WTC11 (cell line): ENCODE measurements at regions not wholly inside any gene's neighbourhood (a gene's known extent, or its start where the extent isn't known, plus 50 kb on each side); places are given as distances from the start of the nearest gene placed in this dataset.

Experiments used
- ATF3 ChIP-seq: sonication (generic); formaldehyde crosslinking; conservative IDR thresholded peaks from 2 replicates; pipeline ENCODE4 v1.8.1; 2022; ENCODE audit warnings: mild to moderate bottlenecking, missing genetic modification reagents
- CREB1 ChIP-seq: sonication (generic); formaldehyde crosslinking; IDR thresholded peaks from 2 replicates; pipeline ENCODE4 v1.8.0; 2023; ENCODE audit warnings: mild to moderate bottlenecking, missing genetic modification reagents
- CTCF ChIP-seq: fragments of 200-600 bp; IDR thresholded peaks from 2 replicates; pipeline ENCODE4 v1.8.0; 2022; ENCODE audit warnings: antibody characterized with exemption
- E2F4 ChIP-seq: sonication (generic); formaldehyde crosslinking; IDR thresholded peaks from 2 replicates; pipeline ENCODE4 v1.8.1; 2022; ENCODE audit warnings: low read depth, mild to moderate bottlenecking, moderate library complexity, missing genetic modification reagents, borderline replicate concordance
- NR1H2 ChIP-seq: sonication (generic); formaldehyde crosslinking; IDR thresholded peaks from 2 replicates; pipeline ENCODE4 v1.9.0; 2021; ENCODE audit warnings: mild to moderate bottlenecking, moderate library complexity, missing genetic modification reagents
- OVOL2 ChIP-seq: fragments of 250-450 bp; sonication (Bioruptor Pico); IDR thresholded peaks from 2 replicates; pipeline ENCODE4 v1.9.0; 2021; ENCODE audit warnings: mild to moderate bottlenecking, borderline replicate concordance
- ZBTB43 ChIP-seq: sonication (generic); formaldehyde crosslinking; IDR thresholded peaks from 2 replicates; pipeline ENCODE4 v1.8.1; 2023; ENCODE audit warnings: mild to moderate bottlenecking, missing genetic modification reagents
- ZNF121 ChIP-seq: sonication (generic); formaldehyde crosslinking; IDR thresholded peaks from 2 replicates; pipeline ENCODE4 v1.8.0; 2023; ENCODE audit warnings: missing genetic modification reagents
- ZNF138 ChIP-seq: sonication (generic); formaldehyde crosslinking; conservative IDR thresholded peaks from 2 replicates; pipeline ENCODE4 v1.8.1; 2022; ENCODE audit warnings: mild to moderate bottlenecking, moderate library complexity, missing genetic modification reagents
- ZNF416 ChIP-seq: fragments of 250-450 bp; sonication (Bioruptor Pico); IDR thresholded peaks from 2 replicates; pipeline ENCODE4 v1.9.0; 2021; ENCODE audit warnings: mild to moderate bottlenecking, inconsistent platforms
- ZNF423 ChIP-seq: fragments of 250-450 bp; sonication (Bioruptor Pico); IDR thresholded peaks from 2 replicates; pipeline ENCODE4 v2.1.2; 2022; ENCODE audit warnings: mild to moderate bottlenecking, moderate library complexity
- ZNF512 ChIP-seq: sonication (generic); formaldehyde crosslinking; IDR thresholded peaks from 2 replicates; pipeline ENCODE4 v1.8.1; 2022; ENCODE audit warnings: missing genetic modification reagents, borderline replicate concordance

- TF ChIP-seq CTCF = no peak
- no peak for TF ChIP-seq ZNF121 (CRISPR knock-in tag)
- no peak for TF ChIP-seq ZNF416 (CRISPR knock-in tag)
- TF ChIP-seq CREB1 = no peak
- TF ChIP-seq NR1H2 (CRISPR knock-in tag) = no peak
- TF ChIP-seq ZNF512 (CRISPR knock-in tag) = no peak
- no peak for TF ChIP-seq ZBTB43 (CRISPR knock-in tag)
- TF ChIP-seq E2F4 (CRISPR knock-in tag) = no peak
- TF ChIP-seq ATF3 = no peak
- TF ChIP-seq ZNF423 (CRISPR knock-in tag) = no peak
- TF ChIP-seq ZNF138 = no peak
- no peak for TF ChIP-seq OVOL2 (CRISPR knock-in tag)
Observed at GRCh38 chr5:72628771-72629371, 121.7 kb upstream of the ZNF366 start.
